NT2/D1 (cell line): ENCODE measurements at regions not wholly inside any gene's neighbourhood (a gene's known extent, or its start where the extent isn't known, plus 50 kb on each side); places are given as distances from the start of the nearest gene placed in this dataset.

Source experiments
- SUZ12 ChIP-seq: IDR thresholded peaks from 2 replicates; pipeline ENCODE4 v1.6.1; 2011; ENCODE audit not compliant: insufficient read length, insufficient read depth; ENCODE audit errors: extremely low read depth
- YY1 ChIP-seq: IDR thresholded peaks from 2 replicates; pipeline ENCODE4 v1.6.1; 2011; ENCODE audit not compliant: insufficient read length, insufficient read depth

- TF ChIP-seq YY1 = no peak
- TF ChIP-seq SUZ12 = no peak
These were observed 62.9 kb upstream of the ACAN start for GRCh38 chr15:88740356-88740755.
